WI38 (cell line): ENCODE measurements at regions not wholly inside any gene's neighbourhood (a gene's known extent, or its start where the extent isn't known, plus 50 kb on each side); places are given as distances from the start of the nearest gene placed in this dataset.

Experiments used
- H3K4me3 ChIP-seq: 2 replicates; pipeline ENCODE4 v1.5.1; 2011; ENCODE audit warnings: low read depth, mild to moderate bottlenecking, control low read depth, low read length
- TF ChIP-seq, protein P1 (sequence below): IDR thresholded peaks from 2 replicates; pipeline ENCODE4 v1.5.1; 2012; ENCODE audit warnings: low read depth, mild to moderate bottlenecking, control low read depth, low read length

DNA sequence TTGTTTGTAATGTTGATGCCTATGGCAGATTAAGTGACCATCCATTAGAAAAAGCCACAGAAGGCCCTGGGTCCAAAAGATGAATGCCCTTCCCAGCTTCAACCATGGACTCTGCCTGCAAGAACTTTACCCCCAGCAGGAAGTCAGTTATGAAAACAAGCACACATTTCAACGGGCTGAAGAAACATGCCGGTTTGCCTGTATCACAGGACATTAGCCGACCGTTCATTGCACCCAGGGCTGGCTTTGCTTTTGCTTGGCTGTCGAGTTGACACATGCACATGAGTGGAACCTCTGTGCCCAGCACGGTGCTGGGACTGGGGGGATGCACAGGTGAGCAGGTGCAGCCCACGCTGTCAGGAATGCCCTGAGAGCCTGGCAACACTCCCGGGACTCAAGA lies 1087.0 kb downstream of the BCL11B start:
- H3K4me3 ChIP-seq: no peak overlapping the region
- TF ChIP-seq, protein P1, sequence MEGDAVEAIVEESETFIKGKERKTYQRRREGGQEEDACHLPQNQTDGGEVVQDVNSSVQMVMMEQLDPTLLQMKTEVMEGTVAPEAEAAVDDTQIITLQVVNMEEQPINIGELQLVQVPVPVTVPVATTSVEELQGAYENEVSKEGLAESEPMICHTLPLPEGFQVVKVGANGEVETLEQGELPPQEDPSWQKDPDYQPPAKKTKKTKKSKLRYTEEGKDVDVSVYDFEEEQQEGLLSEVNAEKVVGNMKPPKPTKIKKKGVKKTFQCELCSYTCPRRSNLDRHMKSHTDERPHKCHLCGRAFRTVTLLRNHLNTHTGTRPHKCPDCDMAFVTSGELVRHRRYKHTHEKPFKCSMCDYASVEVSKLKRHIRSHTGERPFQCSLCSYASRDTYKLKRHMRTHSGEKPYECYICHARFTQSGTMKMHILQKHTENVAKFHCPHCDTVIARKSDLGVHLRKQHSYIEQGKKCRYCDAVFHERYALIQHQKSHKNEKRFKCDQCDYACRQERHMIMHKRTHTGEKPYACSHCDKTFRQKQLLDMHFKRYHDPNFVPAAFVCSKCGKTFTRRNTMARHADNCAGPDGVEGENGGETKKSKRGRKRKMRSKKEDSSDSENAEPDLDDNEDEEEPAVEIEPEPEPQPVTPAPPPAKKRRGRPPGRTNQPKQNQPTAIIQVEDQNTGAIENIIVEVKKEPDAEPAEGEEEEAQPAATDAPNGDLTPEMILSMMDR: no peak

- H3K4me3 ChIP-seq: no peak overlapping the region
- TF ChIP-seq, protein P1: no peak
These were observed 1085.9 kb downstream of the BCL11B start for GRCh38 chr14:98186140-98186539.

DNA sequence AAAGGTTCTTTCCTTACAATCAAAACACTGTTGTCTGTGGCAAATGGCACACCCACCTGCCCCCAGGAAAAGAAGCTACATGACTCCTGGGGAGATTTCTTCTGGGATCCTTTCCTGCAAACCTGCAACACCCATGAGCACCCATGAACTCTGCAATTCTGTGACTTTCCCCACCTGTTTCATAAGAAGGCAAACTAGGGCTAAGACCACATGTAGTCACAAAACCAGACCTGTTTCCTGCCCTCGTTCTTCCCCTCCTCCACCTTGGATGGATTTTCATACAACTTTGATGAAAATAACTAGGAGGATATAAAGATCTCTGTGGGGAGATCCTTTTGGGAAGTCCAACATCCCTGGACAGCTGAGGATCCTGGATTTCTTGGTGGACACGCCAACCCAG lies 1084.7 kb downstream of the BCL11B start:
- no peak overlapping the region for H3K4me3 ChIP-seq
- TF ChIP-seq, protein P1: no peak

DNA sequence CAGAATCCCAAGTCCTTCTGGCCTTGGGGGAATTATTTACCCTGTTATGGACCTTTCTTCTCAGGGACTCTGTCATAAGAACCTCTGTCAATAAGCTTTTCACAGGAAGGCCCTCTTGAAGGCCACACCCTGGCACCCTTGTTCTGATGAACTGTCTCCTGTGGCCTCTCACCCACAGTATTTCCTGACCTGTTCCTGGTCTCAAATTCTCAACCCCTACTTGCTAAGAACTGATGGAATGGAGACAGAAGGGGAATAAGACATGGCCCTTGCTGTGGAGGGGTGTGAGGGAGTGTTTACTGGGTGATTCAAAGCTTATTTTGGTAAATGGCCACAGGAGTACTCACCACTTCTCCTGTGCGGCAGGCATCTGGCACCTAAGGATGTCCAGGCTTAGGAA lies 1082.9 kb downstream of the BCL11B start:
- H3K4me3 ChIP-seq: no peak overlapping the region

DNA sequence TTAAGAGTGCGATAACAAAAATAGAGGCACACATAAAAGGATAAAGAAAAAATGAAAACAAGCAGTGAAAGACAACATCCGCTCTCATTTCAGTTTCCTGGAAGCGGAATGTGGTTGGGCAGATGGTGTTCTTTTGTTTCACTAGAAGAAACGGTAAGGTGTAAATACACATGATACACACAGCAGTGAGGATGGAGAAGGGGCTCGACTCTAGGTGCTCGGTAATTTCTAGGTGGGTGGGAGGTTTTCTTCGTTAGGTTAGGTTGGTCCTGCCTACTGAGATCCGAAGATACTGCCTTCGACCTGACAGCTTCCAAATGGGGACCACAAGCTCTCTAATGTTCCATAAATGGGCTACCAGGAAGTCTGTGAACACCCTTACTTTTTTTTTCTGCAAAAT lies 1082.5 kb downstream of the BCL11B start:
- no peak overlapping the region for H3K4me3 ChIP-seq
- TF ChIP-seq, protein P1: no peak

More for the DNA sequence above, 1082.9 kb downstream of the BCL11B start:
- TF ChIP-seq, protein P1: no peak

DNA sequence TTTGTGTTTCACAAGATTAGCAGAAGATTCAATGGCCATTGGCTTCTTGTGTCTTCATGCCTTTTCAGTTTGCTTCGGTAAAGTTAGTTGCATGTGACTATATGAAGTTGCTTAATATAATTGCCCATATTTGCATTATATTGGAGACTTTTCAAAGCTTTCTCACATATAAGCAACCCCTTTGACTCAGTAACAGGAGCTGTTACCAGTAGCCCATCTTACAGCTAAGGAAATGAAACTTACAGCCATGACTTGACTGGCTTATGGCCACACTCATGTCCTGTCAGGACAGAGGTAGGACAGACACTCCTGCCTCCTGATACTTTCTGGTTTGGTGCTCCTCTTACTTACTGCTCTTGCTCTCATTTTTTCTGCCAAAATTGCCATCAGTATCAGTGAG lies 1082.1 kb downstream of the BCL11B start:
- H3K4me3 ChIP-seq: no peak overlapping the region
- TF ChIP-seq, protein P1: no peak

DNA sequence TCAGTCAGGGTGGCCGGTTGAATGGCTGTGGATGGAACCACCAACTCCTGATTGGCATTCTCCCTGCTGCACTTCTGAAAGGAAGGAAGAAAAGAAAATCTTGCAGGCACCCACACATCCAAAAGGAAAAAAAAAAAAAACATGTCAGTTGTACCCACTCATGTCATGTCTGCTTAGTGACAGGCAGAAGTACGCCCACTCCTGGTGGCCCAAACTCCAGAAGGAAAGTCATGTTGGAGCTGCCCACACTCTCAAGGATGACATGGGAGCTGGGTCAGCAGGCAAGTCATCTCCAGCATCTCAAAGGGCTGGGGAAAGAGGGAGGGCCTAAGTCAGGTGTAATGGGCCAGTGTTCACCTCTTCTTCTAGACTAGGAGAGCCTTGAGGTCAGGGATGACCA lies 1079.1 kb downstream of the BCL11B start:
- TF ChIP-seq, protein P1: no peak

More for the DNA sequence above, 1079.1 kb downstream of the BCL11B start:
- H3K4me3 ChIP-seq: no peak overlapping the region
